ENCODE measurements at regions not wholly inside any gene's neighbourhood (a gene's known extent, or its start where the extent isn't known, plus 50 kb on each side); places are given as distances from the start of the nearest gene placed in this dataset.

GRCh38 chr12:104864668-104865067, 93.4 kb downstream of the SLC41A2 start:
- H3K79me1 ChIP-seq (ENCODE audit: insufficient read depth, low read depth, low read length, poor library complexity, severe bottlenecking), result no peaks in the 10 kb centered on the region
- no peak overlapping the region for H2BK12ac ChIP-seq (ENCODE audit: insufficient read length, low read depth, low read length)
- H2AFZ ChIP-seq (ENCODE audit: low read length), result no peak overlapping the region
- H3T11ph ChIP-seq (ENCODE audit: low read length), result no peak overlapping the region
- no peaks in the 10 kb centered on the region for H4K20me1 ChIP-seq (ENCODE audit: control insufficient read depth, insufficient read depth, insufficient read length)
- H3K14ac ChIP-seq (ENCODE audit: insufficient read depth, low read length), result no peak overlapping the region
- H3K23me2 ChIP-seq (ENCODE audit: insufficient read length, low read depth, low read length, poor library complexity, severe bottlenecking), result no peaks in the 10 kb centered on the region
- no peak overlapping the region for H4K5ac ChIP-seq (ENCODE audit: insufficient read length, low read depth, low read length)
- no peak overlapping the region for H2AK5ac ChIP-seq (ENCODE audit: insufficient read length, low read length)
- no peak overlapping the region for H3K56ac ChIP-seq (ENCODE audit: insufficient read length, low read depth, low read length)
- no peak overlapping the region for H2BK120ac ChIP-seq (ENCODE audit: low read depth, low read length, poor library complexity, severe bottlenecking)
- H3K23ac ChIP-seq (ENCODE audit: insufficient read length, low read depth, low read length), result no peak overlapping the region
- no peak overlapping the region for H3K4me2 ChIP-seq (ENCODE audit: insufficient read depth, insufficient read length, low read length)
- no peak overlapping the region for H3K18ac ChIP-seq (ENCODE audit: insufficient read length, low read depth, low read length)
- H3K27ac ChIP-seq (ENCODE audit: insufficient read length, low read depth, low read length), result no peak overlapping the region
- TF ChIP-seq CTCF (conservative IDR thresholded peaks at IDR 0.05), result no peak
- H3K36me3 Mint-ChIP-seq (ENCODE audit: insufficient read depth in 1 of 3, low read depth in 3 of 3), result no peaks in the 10 kb centered on the region
- no peak overlapping the region for H3K27ac Mint-ChIP-seq
- H4K91ac ChIP-seq (ENCODE audit: insufficient read length, low read depth, low read length), result no peak overlapping the region
- no peaks in the 10 kb centered on the region for H3K4me1 Mint-ChIP-seq
- H3K4me3 Mint-ChIP-seq, result no peak overlapping the region
- H3K27me3 Mint-ChIP-seq (ENCODE audit: low read depth), result no peaks in the 10 kb centered on the region
- no peak overlapping the region for H2BK5ac ChIP-seq (ENCODE audit: insufficient read length, low read length)
- DNase-seq, result no peak
- H3K9me3 Mint-ChIP-seq, result no peaks in the 10 kb centered on the region
- no peaks in the 10 kb centered on the region; the same call in 1 of the 2 replicates for H3K4me1 ChIP-seq (ENCODE audit: insufficient read depth, low read length)
- H3K79me2 ChIP-seq (ENCODE audit: insufficient read depth, low read length), result no peaks in the 10 kb centered on the region
- H3K27me3 ChIP-seq (ENCODE audit: insufficient read depth, low read length), result no peaks in the 10 kb centered on the region
- no peak overlapping the region for H3K4ac ChIP-seq (ENCODE audit: low read depth, low read length)
- H3K9ac ChIP-seq (ENCODE audit: extremely low read depth, insufficient read length, low read length), result no peak overlapping the region
- H2BK20ac ChIP-seq (ENCODE audit: low read depth, low read length, poor library complexity, severe bottlenecking), result no peak overlapping the region
- no peak overlapping the region for H2BK15ac ChIP-seq (ENCODE audit: low read depth, low read length)
- no peak overlapping the region for H4K8ac ChIP-seq (replicated peaks; ENCODE audit: insufficient read length, low read depth, low read length)
- no peaks in the 10 kb centered on the region for H3K9me3 ChIP-seq (ENCODE audit: control insufficient read depth, low read depth, low read length)
